ENCODE measurements at regions not wholly inside any gene's neighbourhood (a gene's known extent, or its start where the extent isn't known, plus 50 kb on each side); places are given as distances from the start of the nearest gene placed in this dataset.

- H3K4me2 ChIP-seq (ENCODE audit: low read length) = no peak overlapping the region
- no peak overlapping the region for H4K8ac ChIP-seq (ENCODE audit: low read depth, low read length)
- no peak for DNase-seq
- no peak overlapping the region for H2AK5ac ChIP-seq (ENCODE audit: low read length)
- no peak overlapping the region for H2BK120ac ChIP-seq (ENCODE audit: low read depth, low read length)
- H3K4ac ChIP-seq (ENCODE audit: low read depth, low read length) = no peak overlapping the region
- no peaks in the 10 kb centered on the region for H3K79me2 ChIP-seq (ENCODE audit: control insufficient read depth, insufficient read depth, low read length)
- WGBS (ENCODE audit: extremely low coverage, insufficient coverage, low lambda C conversion rate) = no CpG with 5 or more reads among the region's 2 CpGs
- no peaks in the 10 kb centered on the region for H3K79me1 ChIP-seq (ENCODE audit: low read length)
- H2BK15ac ChIP-seq (replicated peaks; ENCODE audit: low read depth) = no peak overlapping the region
- H3K9ac ChIP-seq (ENCODE audit: low read length) = no peak overlapping the region
- H3K56ac ChIP-seq (ENCODE audit: low read length) = no peak overlapping the region
- H3K27ac ChIP-seq (ENCODE audit: low read depth, low read length) = no peak overlapping the region
- H3K4me1 ChIP-seq (ENCODE audit: control insufficient read depth, low read depth, low read length) = no peaks in the 10 kb centered on the region
- no peak overlapping the region for H4K5ac ChIP-seq (ENCODE audit: low read length)
- H3K18ac ChIP-seq (ENCODE audit: low read length) = no peak overlapping the region
- no peak overlapping the region for H3K23ac ChIP-seq (ENCODE audit: low read length)
- no peaks in the 10 kb centered on the region for H3K36me3 ChIP-seq (ENCODE audit: control insufficient read depth, insufficient read depth, low read length)
- no peak overlapping the region for H3K4me3 ChIP-seq (ENCODE audit: low read length)
- H2BK5ac ChIP-seq (ENCODE audit: low read length) = no peak overlapping the region
- H3K27me3 ChIP-seq (ENCODE audit: insufficient read depth, low read length, poor library complexity) = no peaks in the 10 kb centered on the region
Measured at GRCh38 chr13:64534302-64534701, 2695.8 kb downstream of the PCDH9 start.

GRCh38 chr13:64531400-64531799, 2698.7 kb downstream of the PCDH9 start:
- Histone ChIP-seq H3K56ac (ENCODE audit: low read length) (no peak overlapping the region), H3K4me1 (ENCODE audit: control insufficient read depth, low read depth, low read length) (no peaks in the 10 kb centered on the region), H4K8ac (ENCODE audit: low read depth, low read length) (no peak overlapping the region), H2BK120ac (ENCODE audit: low read depth, low read length) (no peak overlapping the region), H2BK5ac (ENCODE audit: low read length) (no peak overlapping the region), H3K23ac (ENCODE audit: low read length) (no peak overlapping the region), H3K4ac (ENCODE audit: low read depth, low read length) (no peak overlapping the region), H2BK15ac (replicated peaks; ENCODE audit: low read depth) (no peak overlapping the region), H3K79me1 (ENCODE audit: low read length) (no peaks in the 10 kb centered on the region), H2AK5ac (ENCODE audit: low read length) (no peak overlapping the region), H3K27ac (ENCODE audit: low read depth, low read length) (no peak overlapping the region), H4K5ac (ENCODE audit: low read length) (no peak overlapping the region), H3K9ac (ENCODE audit: low read length) (no peak overlapping the region), H3K18ac (ENCODE audit: low read length) (no peak overlapping the region), H3K27me3 (ENCODE audit: insufficient read depth, low read length, poor library complexity) (no peaks in the 10 kb centered on the region), H3K4me2 (ENCODE audit: low read length) (no peak overlapping the region), H3K36me3 (ENCODE audit: control insufficient read depth, insufficient read depth, low read length) (no peaks in the 10 kb centered on the region), H3K4me3 (ENCODE audit: low read length) (no peak overlapping the region), H3K79me2 (ENCODE audit: control insufficient read depth, insufficient read depth, low read length) (no peaks in the 10 kb centered on the region)
- no peak for DNase-seq
- WGBS (ENCODE audit: extremely low coverage, insufficient coverage, low lambda C conversion rate) = no CpG with 5 or more reads among the region's 4 CpGs

GRCh38 chr13:64529874-64530485, 2700.2 kb downstream of the PCDH9 start:
- Histone ChIP-seq H2BK120ac (ENCODE audit: low read depth, low read length) (no peak overlapping the region), H3K18ac (ENCODE audit: low read length) (no peak overlapping the region), H2BK15ac (replicated peaks; ENCODE audit: low read depth) (no peak overlapping the region), H3K23ac (ENCODE audit: low read length) (no peak overlapping the region), H2BK5ac (ENCODE audit: low read length) (no peak overlapping the region), H3K27me3 (ENCODE audit: insufficient read depth, low read length, poor library complexity) (no peaks in the 10 kb centered on the region), H3K36me3 (ENCODE audit: control insufficient read depth, insufficient read depth, low read length) (no peaks in the 10 kb centered on the region), H3K4me2 (ENCODE audit: low read length) (no peak overlapping the region), H3K4me1 (ENCODE audit: control insufficient read depth, low read depth, low read length) (no peaks in the 10 kb centered on the region), H3K56ac (ENCODE audit: low read length) (no peak overlapping the region), H3K27ac (ENCODE audit: low read depth, low read length) (no peak overlapping the region), H3K4ac (ENCODE audit: low read depth, low read length) (no peak overlapping the region), H3K9ac (ENCODE audit: low read length) (no peak overlapping the region), H3K4me3 (ENCODE audit: low read length) (no peak overlapping the region), H4K5ac (ENCODE audit: low read length) (no peak overlapping the region), H3K79me2 (ENCODE audit: control insufficient read depth, insufficient read depth, low read length) (no peaks in the 10 kb centered on the region), H4K8ac (ENCODE audit: low read depth, low read length) (no peak overlapping the region), H2AK5ac (ENCODE audit: low read length) (no peak overlapping the region), H3K79me1 (ENCODE audit: low read length) (no peaks in the 10 kb centered on the region)
- WGBS (ENCODE audit: extremely low coverage, insufficient coverage, low lambda C conversion rate) = no CpG with 5 or more reads among the region's 2 CpGs
- peak; percentile 55 for DNase-seq

- Histone ChIP-seq H4K5ac (ENCODE audit: low read length) (no peak overlapping the region), H4K8ac (ENCODE audit: low read depth, low read length) (no peak overlapping the region), H2BK15ac (replicated peaks; ENCODE audit: low read depth) (no peak overlapping the region), H2BK120ac (ENCODE audit: low read depth, low read length) (no peak overlapping the region), H2BK5ac (ENCODE audit: low read length) (no peak overlapping the region), H3K4me1 (ENCODE audit: control insufficient read depth, low read depth, low read length) (no peaks in the 10 kb centered on the region), H3K18ac (ENCODE audit: low read length) (no peak overlapping the region), H3K36me3 (ENCODE audit: control insufficient read depth, insufficient read depth, low read length) (no peaks in the 10 kb centered on the region), H3K4ac (ENCODE audit: low read depth, low read length) (no peak overlapping the region), H3K27me3 (ENCODE audit: insufficient read depth, low read length, poor library complexity) (no peaks in the 10 kb centered on the region), H3K56ac (ENCODE audit: low read length) (no peak overlapping the region), H3K27ac (ENCODE audit: low read depth, low read length) (no peak overlapping the region), H3K23ac (ENCODE audit: low read length) (no peak overlapping the region), H3K9ac (ENCODE audit: low read length) (no peak overlapping the region), H3K79me2 (ENCODE audit: control insufficient read depth, insufficient read depth, low read length) (no peaks in the 10 kb centered on the region), H3K79me1 (ENCODE audit: low read length) (no peaks in the 10 kb centered on the region), H3K4me2 (ENCODE audit: low read length) (no peak overlapping the region), H2AK5ac (ENCODE audit: low read length) (no peak overlapping the region), H3K4me3 (ENCODE audit: low read length) (no peak overlapping the region)
- no CpG with 5 or more reads among the region's 1 CpG for WGBS (ENCODE audit: extremely low coverage, insufficient coverage, low lambda C conversion rate)
- no peak for DNase-seq
Measured at GRCh38 chr13:64528838-64529237, 2701.3 kb downstream of the PCDH9 start.

DNA sequence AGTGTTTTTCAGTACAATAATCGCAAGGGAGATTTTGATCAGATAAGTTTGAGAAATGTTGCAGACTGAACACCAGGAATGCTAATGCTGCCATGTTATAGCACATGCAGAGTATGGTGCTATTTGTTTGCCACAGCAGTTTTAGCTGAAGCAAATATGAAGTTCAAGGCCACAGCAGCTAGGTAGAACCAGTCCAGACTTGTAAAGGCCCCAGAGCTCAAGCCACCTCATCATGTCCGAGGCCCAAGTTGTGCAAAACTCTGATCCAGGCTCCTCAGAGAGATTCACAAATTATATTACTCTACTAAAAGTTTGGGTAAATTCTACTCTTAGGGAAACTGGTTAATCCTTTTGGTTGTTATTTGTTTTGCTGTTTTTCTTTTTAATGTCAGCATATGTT, 2702.6 kb downstream of the PCDH9 start:
- Histone ChIP-seq H3K27me3 (ENCODE audit: insufficient read depth, low read length, poor library complexity) (no peaks in the 10 kb centered on the region), H2AK5ac (ENCODE audit: low read length) (no peak overlapping the region), H3K4me2 (ENCODE audit: low read length) (no peak overlapping the region), H4K5ac (ENCODE audit: low read length) (no peak overlapping the region), H3K56ac (ENCODE audit: low read length) (no peak overlapping the region), H3K27ac (ENCODE audit: low read depth, low read length) (no peak overlapping the region), H3K18ac (ENCODE audit: low read length) (no peak overlapping the region), H3K9ac (ENCODE audit: low read length) (no peak overlapping the region), H4K8ac (ENCODE audit: low read depth, low read length) (no peak overlapping the region), H3K4ac (ENCODE audit: low read depth, low read length) (no peak overlapping the region), H2BK5ac (ENCODE audit: low read length) (no peak overlapping the region), H3K23ac (ENCODE audit: low read length) (no peak overlapping the region), H3K4me3 (ENCODE audit: low read length) (no peak overlapping the region), H2BK15ac (replicated peaks; ENCODE audit: low read depth) (no peak overlapping the region), H2BK120ac (ENCODE audit: low read depth, low read length) (no peak overlapping the region), H3K79me1 (ENCODE audit: low read length) (no peaks in the 10 kb centered on the region), H3K36me3 (ENCODE audit: control insufficient read depth, insufficient read depth, low read length) (no peaks in the 10 kb centered on the region), H3K79me2 (ENCODE audit: control insufficient read depth, insufficient read depth, low read length) (no peaks in the 10 kb centered on the region), H3K4me1 (ENCODE audit: control insufficient read depth, low read depth, low read length) (no peaks in the 10 kb centered on the region)
- no CpG with 5 or more reads among the region's 2 CpGs for WGBS (ENCODE audit: extremely low coverage, insufficient coverage, low lambda C conversion rate)
- no peak for DNase-seq

GRCh38 chr13:64525687-64526086, 2704.4 kb downstream of the PCDH9 start:
- Histone ChIP-seq H2BK5ac (ENCODE audit: low read length) (no peak overlapping the region), H3K18ac (ENCODE audit: low read length) (no peak overlapping the region), H3K4ac (ENCODE audit: low read depth, low read length) (no peak overlapping the region), H3K4me2 (ENCODE audit: low read length) (no peak overlapping the region), H3K56ac (ENCODE audit: low read length) (no peak overlapping the region), H3K36me3 (ENCODE audit: control insufficient read depth, insufficient read depth, low read length) (no peaks in the 10 kb centered on the region), H3K4me1 (ENCODE audit: control insufficient read depth, low read depth, low read length) (no peaks in the 10 kb centered on the region), H2BK120ac (ENCODE audit: low read depth, low read length) (no peak overlapping the region), H3K9ac (ENCODE audit: low read length) (no peak overlapping the region), H3K79me1 (ENCODE audit: low read length) (no peaks in the 10 kb centered on the region), H3K79me2 (ENCODE audit: control insufficient read depth, insufficient read depth, low read length) (no peaks in the 10 kb centered on the region), H3K27ac (ENCODE audit: low read depth, low read length) (no peak overlapping the region), H4K5ac (ENCODE audit: low read length) (no peak overlapping the region), H2AK5ac (ENCODE audit: low read length) (no peak overlapping the region), H3K4me3 (ENCODE audit: low read length) (no peak overlapping the region), H3K23ac (ENCODE audit: low read length) (no peak overlapping the region), H4K8ac (ENCODE audit: low read depth, low read length) (no peak overlapping the region), H3K27me3 (ENCODE audit: insufficient read depth, low read length, poor library complexity) (no peaks in the 10 kb centered on the region), H2BK15ac (replicated peaks; ENCODE audit: low read depth) (no peak overlapping the region)
- DNase-seq = no peak
- WGBS (ENCODE audit: extremely low coverage, insufficient coverage, low lambda C conversion rate) = no CpG with 5 or more reads among the region's 15 CpGs
